Right kidney (tissue), 1 donor: ENCODE measurements at regions not wholly inside any gene's neighbourhood (a gene's known extent, or its start where the extent isn't known, plus 50 kb on each side); places are given as distances from the start of the nearest gene placed in this dataset.
A peak's percentile ranks its signal among the peaks of the same experiment; 100 is the strongest.
"Not testable (repeated sequence)": the region's sequence is repeated elsewhere in the genome, so short reads cannot be mapped to it uniquely, and the experiment has no call there.

ENCODE experiments used
- DNase-seq: peaks from one replicate; pipeline ENCODE4 v3.0.0-alpha.2; 2016

GRCh38 chr1:207196135-207196534, 92.1 kb downstream of the C4BPA start:
- DNase-seq, result not testable (repeated sequence)

- not testable (repeated sequence) for DNase-seq
Measured at GRCh38 chr1:207201534-207201933, 97.5 kb downstream of the C4BPA start.

- DNase-seq, result no peak
Measured at GRCh38 chr1:207202480-207202879, 98.4 kb downstream of the C4BPA start.

GRCh38 chr1:207203541-207203940, 99.5 kb downstream of the C4BPA start:
- DNase-seq, result no peak

- DNase-seq, result no peak
Measured at GRCh38 chr1:207205614-207206061, 101.6 kb downstream of the C4BPA start.

GRCh38 chr1:207208691-207209090, 104.7 kb downstream of the C4BPA start:
- DNase-seq, result not testable (repeated sequence)

- no peak for DNase-seq
Measured at GRCh38 chr1:207214453-207214852, 107.0 kb upstream of the CD55 start.

- DNase-seq, result no peak
Measured at GRCh38 chr1:207217778-207218511, 103.5 kb upstream of the CD55 start.

GRCh38 chr1:207218512-207219362, 102.7 kb upstream of the CD55 start:
- DNase-seq, result no peak

GRCh38 chr1:207219979-207220889, 101.2 kb upstream of the CD55 start:
- DNase-seq, result peak; percentile 28

- no peak for DNase-seq
Measured at GRCh38 chr1:207221934-207222351, 99.5 kb upstream of the CD55 start.

GRCh38 chr1:207223162-207223561, 98.3 kb upstream of the CD55 start:
- DNase-seq, result no peak

- no peak for DNase-seq
Measured at GRCh38 chr1:207224666-207225065, 96.8 kb upstream of the CD55 start.

GRCh38 chr1:207227131-207227630, 94.3 kb upstream of the CD55 start:
- no peak for DNase-seq

- DNase-seq, result no peak
Measured at GRCh38 chr1:207228987-207229386, 92.5 kb upstream of the CD55 start.

- no peak for DNase-seq
Measured at GRCh38 chr1:207230441-207230840, 91.0 kb upstream of the CD55 start.

- no peak for DNase-seq
Measured at GRCh38 chr1:207234690-207235089, 86.8 kb upstream of the CD55 start.

- DNase-seq, result no peak
Measured at GRCh38 chr1:207239874-207240273, 81.6 kb upstream of the CD55 start.

- DNase-seq, result no peak
Measured at GRCh38 chr1:207240325-207241101, 81.0 kb upstream of the CD55 start.

- DNase-seq, result no peak
Measured at GRCh38 chr1:207241164-207241934, 80.1 kb upstream of the CD55 start.
